Right hindlimb (tissue), 1 donor: ENCODE measurements at regions not wholly inside any gene's neighbourhood (a gene's known extent, or its start where the extent isn't known, plus 50 kb on each side); places are given as distances from the start of the nearest gene placed in this dataset.
A peak's percentile ranks its signal among the peaks of the same experiment; 100 is the strongest.
"Not testable (repeated sequence)": the region's sequence is repeated elsewhere in the genome, so short reads cannot be mapped to it uniquely, and the experiment has no call there.

Experiments
- DNase-seq: peaks from one replicate; pipeline ENCODE4 v3.0.0-alpha.2; 2018

DNA sequence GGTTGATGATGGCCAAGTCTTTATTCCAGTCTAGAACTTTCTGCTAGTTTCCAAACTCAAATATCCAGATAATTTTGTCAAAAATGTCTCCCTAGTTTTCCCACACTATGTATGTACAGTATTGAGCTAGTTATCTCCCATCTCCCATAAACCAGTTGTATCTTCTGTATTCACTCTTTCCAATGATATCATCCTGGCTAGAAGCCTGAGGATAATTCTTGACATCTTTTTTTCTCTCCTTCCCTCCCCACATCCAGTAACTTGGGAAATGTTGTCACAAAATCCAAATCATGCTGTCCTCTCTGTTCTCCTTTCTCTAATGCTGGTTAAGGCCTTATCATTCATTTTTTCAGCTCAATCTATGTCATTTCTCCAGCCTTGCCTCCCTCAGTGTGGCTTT lies 553.8 kb upstream of the FANCL start:
- DNase-seq, result no peak

DNA sequence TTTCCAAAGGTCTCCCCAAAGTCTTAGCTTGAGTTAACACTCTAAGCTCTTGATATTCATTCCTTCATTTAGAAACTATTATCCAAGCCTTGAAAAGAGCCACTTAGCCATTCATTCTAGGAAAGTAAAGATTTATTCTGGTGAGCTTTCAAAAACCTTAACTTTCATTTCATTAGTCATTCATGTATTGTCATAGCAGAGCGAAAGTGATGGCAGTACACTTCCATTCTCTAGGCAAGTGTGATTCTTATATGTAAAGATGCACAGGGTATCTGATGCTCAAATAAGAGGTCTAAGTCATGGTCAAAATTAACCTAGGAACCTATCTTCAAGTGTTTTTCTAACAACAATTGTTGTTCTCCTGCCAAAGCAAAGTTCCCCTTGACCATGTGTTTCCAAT lies 553.0 kb upstream of the FANCL start:
- no peak for DNase-seq

DNA sequence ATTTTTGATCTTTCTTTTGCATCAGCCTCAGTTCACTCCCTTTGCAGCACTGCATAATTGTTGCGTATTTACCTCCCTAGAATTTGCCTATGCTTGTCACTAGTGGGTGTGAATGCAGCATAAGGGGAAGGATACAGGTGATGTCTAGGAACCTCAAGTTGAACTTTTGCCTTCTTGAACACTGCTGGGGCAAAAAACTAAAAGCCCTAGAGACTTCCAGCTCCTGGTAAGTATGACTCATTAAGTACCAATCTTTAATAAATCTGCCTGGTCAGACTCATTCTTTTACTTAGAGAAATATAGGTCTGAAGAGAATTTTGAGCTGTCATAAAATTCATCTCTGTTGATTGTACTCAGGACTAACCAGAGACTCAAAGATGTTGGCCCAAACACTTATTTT lies 547.3 kb upstream of the FANCL start:
- DNase-seq, result no peak

DNA sequence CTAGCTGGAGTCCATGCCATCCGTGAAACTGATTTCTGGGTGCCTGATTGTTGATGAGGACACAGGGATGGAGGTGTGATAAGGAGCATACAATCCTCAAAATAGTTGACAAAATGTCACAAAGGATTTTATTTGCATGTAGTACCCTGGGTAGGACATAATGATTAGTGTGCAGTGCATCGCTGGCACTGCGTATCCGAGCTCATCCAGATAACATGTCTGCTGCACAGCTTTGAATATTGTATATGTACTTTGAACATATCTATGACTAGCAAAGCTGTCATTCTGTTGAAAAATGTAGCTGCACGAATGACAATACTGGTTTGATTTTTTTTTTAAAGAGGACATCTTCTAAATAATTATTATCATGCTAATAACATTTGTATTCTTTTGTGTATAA lies 529.7 kb upstream of the FANCL start:
- no peak for DNase-seq

DNA sequence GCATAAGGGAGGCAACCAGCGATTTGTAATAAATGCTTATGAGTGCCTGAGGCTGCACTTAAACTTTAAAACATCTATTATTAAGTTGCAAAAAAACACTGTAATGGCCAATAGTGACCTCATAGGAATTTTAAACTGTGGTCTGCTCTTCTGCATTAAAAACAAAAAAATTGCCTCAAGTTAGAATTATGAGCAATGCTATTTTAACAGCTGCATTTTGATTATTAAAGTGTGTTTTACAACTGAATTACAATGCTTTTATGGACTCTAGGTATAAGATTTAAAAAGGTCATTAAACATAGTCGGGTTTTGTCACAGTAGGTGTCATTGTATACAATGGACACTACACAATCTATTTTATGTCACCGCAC lies 528.7 kb upstream of the FANCL start:
- DNase-seq, result no peak

DNA sequence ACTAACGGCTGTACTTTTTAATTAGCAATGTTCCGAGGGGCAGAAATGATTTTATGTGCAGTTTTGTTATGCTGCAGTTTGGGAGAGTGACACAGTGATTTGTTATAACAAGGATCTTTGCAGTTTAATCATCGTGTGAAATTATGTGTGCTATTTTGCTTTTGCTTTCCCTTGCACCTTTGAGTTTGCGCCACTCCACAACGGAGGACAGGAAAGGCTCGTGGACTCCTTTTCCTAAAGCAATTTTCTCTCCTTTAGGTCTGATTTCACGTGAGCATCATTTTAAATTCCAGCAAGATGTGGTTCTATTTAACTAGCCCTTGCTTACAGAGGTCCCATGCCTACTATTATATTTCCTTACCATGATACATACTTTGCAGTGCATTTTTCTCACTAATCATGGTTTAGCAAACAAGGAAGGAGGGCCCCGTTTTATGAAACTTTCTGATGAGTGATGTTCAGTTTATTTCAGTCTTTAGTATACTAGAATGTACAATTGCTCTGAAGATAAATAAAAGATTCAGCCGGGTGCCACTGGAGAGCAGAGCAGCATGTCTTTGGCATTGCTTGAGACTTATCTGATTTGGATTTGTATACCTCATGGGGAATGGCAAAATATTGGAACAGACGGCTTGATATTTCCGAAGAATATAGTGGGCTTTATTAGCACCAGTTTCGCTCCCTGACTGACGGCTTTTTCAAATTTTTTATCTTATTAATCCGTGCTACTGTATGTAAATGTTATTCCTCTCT lies 528.2 kb upstream of the FANCL start:
- no peak for DNase-seq

DNA sequence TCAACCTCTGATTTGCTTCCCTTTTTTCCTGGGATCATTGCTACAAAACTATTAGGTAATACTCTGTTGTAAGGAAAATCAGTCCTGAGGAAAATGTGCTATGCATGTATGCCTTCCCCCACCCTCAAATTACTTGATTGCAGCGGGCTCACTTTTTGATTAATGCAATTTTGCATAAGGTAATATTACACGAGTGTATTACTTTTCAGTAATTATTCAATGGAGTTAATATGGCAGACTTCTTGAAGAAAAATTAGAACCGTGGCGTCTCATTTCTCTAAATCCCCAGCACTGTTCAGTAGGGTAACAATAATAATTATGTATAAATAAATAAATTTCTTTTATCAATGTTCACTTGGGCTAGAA lies 527.6 kb upstream of the FANCL start:
- no peak for DNase-seq

DNA sequence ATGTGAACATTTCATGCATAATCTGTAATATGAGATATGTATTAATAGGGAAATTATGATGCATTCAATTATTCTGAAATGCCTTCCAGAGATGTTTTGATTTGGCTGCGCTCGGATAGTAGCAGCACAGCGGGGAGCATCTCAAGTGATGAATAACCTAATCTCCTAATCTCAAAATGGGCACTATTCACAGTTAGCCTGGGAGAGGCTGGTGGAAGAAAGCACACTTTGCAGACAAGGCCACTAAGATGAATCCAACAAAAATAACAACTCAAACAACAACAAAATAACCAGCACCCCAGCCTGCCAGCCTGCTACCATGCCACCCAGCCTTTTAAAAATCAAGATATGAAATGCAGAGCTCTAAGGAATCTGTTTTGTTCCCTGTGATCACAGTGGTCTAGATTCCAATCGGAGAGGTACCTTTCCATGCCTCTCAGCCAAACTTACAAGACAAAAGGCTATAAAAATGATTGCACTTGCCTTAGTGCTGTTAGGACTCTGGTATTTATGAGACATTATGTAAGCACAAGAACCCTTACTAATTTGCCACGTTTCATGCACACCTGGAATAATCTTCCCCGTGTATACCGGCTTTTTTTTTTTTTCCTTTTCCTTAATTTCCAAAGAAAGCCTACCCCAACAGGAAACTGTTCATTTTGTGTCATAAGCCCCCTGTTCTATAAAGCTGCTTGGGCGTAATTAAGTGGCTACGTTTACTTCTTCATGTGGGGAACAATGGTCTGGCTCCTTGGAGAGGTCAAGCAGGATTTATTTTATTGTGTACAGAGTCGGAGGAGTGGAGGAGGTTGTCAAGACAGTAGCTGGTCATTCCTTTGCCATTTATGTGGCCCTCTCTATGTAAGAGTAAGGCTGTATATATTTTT lies 526.9 kb upstream of the FANCL start:
- DNase-seq, result no peak

DNA sequence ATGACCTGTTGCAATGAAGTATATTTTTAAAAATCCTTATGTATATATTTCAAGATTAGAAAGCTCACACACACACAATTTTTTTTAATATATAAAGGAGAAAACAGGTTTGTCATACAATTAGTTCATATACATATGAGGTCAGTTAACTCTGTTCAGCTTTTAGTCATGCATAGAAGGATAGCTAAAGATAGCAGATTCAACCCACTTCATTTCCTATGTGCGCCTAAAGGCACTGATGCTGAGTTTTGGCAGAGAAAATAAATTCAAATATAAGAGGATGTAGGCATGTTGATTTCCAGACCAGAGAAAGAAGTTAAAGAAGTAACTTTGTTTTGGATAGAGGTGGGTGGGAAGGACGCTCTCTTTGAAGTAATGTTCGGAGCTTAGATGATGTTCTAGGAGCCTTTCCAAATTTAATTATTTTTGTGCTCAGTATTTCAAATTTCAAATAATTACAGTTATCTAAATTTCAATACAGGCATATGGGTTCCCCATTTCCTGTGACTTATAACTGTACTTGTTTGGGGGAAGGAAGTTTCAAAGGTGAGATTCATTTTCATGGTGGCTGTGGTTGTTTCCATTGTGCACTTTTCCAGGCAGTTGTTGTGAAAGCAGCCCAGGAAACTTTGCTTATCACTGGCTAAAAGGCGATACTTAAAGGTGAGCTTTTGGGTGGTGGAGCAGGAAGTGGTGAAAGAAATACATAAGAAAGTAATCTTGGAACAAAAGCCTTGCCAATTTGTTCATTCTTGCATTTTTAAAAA lies 523.4 kb upstream of the FANCL start:
- DNase-seq, result no peak

DNA sequence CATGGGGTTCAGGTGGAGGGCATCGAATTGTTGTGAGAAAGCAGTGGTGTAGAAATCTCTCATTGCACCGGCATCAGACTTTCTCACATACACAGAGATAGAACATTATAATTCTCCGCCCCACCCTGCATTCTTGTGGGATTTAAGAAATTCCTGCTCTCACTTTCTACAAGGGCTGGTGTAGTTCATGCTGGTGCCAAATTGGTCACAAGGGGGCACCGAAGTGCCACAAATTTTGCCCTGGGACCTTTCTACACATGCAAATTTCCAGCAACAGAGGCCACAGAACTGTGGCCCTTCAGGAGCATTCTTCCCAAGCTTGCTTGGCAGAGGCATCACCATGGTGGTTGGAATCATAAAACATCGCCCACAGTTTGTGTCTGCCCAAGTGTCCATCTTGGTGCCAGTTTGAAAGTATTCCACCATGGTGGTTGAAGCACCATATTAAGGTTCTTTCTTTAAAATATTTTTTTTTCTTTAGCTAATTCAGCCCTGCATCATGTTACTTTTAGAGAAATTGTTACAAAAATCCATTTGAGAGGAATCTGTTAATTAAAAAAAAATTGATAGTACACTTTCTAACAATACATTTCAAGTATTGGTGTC lies 521.2 kb upstream of the FANCL start:
- DNase-seq, result peak; percentile 53

DNA sequence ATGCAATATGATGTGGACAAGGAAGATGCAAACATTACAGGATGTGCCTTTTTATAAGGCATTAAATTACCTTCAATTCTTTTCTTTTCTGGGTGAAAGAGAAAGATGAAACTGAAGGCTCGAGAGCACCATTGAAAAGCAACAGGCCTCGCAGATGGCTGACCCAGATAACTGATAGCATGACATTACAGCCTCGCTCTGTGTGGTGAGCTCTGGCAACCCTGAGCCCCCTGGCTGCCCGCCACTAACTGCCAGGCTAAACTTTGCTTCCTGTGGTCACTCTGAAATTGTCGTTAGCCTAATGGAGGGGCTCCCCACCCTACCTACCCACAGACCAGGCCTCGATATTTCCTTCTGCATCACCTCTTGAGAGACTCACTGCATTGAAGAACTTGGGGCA lies 516.8 kb upstream of the FANCL start:
- DNase-seq, result no peak

DNA sequence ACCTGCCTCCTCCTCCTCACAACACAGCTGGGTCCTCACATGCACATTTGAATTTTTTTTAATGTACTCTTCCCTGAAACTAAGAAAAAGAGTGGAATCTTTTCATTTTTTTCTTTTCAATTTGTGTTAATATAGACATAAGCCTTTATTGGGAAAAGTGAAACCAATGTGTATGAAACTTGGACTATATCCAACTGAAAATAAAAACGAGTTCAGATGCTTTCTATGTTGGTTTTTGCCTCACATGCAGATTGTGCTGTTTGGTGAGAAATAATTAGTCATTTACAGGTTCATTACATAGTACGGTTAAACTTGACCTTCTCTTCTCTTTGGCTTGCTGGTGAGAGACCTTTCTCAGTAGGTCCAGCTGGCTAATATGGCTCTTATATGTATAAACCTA lies 515.2 kb upstream of the FANCL start:
- no peak for DNase-seq

DNA sequence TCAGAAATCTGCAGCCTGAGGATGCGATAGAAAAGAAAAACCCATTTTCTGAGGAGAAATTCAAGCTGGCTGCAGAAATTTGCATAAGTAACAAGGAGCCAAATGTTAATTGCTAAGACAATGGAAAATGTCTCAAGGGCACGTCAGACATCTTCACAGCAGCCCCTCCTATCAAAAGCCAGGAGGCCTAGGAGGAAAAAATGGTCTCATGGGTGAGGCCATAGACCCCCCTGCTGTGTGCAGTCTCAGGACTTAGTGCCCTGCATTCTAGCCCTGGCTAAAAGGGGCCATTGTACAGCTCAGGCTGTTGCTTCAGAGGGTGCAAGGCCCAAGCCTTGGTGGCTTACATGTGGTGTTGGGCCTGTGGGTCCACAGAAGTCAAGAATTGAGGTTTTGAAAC lies 511.4 kb upstream of the FANCL start:
- not testable (repeated sequence) for DNase-seq

DNA sequence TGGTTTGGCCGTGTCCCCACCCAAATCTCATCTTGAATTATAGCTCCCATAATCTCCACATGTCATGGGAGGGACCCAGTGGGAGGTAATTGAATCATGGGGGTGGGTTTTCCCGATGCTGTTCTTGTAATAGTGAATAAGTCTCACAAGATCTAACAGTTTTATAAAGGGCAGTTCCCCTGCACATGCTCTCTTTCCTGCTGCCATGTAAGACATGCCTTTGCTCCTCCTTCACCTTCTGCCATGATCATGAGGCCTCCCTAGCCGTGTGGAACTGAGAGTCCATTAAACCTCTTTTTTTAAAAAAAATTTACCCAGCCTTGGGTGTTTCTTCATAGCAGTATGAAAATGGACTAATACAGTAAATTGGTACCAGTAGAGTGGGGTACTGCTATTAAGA lies 510.6 kb upstream of the FANCL start:
- not testable (repeated sequence) for DNase-seq

DNA sequence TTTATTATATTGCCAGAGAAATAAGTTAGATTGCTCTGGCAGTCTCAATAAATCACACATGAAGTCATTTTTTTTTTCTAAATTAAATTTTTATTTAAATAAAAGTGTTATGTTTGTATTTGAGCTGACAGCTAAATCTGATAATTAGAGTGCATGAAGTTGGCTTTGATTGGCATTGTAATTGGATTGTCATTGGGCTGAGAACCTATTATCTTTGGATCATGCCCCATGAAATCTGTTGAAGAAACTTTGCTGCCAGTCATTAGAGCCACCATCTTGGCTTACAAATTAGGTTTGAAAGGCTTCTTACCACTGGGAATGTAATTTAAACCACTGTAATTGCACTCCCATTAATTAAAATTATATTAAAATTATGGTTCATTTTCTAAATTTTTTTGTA lies 507.9 kb upstream of the FANCL start:
- DNase-seq, result no peak

DNA sequence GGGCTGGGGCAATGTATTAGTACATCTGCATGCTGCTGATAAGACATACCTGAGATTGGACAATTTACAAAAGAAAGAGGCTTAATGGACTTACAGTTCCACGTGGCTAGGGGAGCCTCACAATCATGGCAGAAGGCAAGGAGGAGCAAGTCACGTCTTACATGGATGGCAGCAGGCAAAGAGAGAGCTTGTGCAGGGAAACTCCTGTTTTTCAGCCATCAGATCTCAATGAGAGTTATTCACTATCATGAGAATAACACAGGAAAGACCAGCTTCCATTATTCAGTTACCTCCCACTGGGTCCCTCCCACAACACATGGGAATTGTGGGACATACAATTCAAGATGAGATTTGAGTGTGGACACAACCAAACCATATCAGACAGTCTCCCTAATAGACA lies 504.2 kb upstream of the FANCL start:
- DNase-seq, result not testable (repeated sequence)

DNA sequence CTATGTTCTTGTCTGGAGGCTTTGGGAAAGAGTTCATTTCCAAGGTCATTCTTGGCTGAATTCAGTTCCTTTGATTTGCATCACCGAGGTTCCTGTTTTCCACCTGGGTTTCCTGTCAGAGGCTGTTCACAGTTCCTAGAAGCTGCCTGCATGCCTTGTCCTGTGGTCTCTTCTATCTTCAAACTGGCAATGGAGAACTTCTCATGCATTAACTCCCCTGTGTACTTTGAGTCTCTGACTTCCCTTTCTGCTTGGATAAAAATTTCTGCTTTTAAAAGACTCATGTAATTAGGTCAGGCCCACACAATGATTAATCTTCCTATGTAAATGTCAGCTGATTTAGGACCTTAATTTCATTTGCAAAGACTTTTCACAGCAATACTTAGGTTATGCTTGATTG lies 499.3 kb upstream of the FANCL start:
- no peak for DNase-seq

DNA sequence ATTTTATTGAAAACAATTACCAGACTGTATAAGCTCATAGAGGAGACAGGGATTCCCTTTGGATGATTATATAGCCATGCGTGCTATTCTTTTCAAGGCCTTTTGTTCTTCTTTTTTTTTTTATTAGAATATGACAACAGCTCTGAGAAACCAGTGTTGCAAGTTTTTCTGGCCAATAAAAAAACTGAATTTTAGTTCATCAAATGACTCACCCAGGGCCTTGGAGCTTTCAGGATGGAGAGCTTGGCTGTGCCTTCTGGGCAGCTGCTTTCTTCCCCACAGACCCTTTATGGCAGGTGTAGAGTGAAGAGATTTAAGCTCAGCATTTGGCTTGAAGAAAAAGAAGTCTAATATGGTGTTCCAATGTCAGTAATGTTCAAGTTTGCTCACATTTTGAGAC lies 497.9 kb upstream of the FANCL start:
- DNase-seq, result no peak

DNA sequence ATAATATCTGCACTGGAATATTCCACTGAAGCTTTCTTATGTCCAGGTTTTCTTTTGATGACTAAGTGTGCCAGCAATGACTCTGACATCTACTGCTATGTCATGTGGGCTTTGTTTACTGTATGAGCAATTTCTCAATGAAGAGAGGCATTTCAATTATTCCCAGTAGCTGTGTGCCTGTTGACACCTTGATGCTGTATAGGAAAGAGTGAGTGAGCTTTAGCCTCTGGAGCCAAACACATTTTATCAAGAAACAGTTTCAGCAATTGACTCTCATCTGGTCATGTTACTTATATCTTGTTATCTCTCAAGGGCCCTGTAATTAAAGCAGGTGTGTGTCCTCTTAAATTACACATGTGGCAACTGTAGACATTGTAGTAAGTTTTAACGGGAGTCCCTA lies 493.2 kb upstream of the FANCL start:
- DNase-seq, result no peak

DNA sequence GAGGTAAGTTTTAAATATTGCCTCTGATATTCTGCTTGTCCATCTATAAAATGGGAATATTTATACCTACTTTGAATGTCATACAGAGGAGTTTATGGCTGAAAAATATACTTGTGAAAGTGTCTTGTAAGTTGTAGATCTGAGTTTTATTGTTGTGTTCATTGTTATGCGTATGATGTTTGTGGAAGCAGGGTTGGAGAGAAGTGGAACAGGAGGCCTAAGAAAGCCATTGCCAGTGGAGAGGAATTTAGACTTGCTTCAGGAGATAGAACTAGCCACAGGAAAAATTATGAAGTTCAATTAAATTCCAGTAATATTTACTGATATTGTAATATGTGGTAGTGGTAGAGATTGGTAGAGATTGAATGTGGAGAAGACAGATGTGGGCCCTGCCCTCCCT lies 491.9 kb upstream of the FANCL start:
- no peak for DNase-seq

DNA sequence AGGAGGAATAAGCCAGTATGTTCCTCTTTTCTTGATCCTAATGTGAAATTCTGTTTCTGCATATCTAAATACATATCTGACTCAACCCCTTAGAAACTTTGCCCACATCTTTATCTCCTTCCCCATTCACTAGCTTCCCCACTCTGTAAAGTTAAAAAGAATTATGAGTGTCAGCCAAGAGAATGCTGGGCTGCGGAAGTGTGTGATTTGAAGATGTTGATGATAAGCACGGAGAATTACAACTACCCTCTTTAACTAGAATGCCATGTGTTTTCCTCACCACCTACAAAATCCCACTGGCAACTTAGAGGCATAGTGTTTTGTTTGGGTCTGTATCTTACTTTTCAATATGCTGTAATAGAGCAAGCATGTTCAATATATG lies 490.4 kb upstream of the FANCL start:
- no peak for DNase-seq

DNA sequence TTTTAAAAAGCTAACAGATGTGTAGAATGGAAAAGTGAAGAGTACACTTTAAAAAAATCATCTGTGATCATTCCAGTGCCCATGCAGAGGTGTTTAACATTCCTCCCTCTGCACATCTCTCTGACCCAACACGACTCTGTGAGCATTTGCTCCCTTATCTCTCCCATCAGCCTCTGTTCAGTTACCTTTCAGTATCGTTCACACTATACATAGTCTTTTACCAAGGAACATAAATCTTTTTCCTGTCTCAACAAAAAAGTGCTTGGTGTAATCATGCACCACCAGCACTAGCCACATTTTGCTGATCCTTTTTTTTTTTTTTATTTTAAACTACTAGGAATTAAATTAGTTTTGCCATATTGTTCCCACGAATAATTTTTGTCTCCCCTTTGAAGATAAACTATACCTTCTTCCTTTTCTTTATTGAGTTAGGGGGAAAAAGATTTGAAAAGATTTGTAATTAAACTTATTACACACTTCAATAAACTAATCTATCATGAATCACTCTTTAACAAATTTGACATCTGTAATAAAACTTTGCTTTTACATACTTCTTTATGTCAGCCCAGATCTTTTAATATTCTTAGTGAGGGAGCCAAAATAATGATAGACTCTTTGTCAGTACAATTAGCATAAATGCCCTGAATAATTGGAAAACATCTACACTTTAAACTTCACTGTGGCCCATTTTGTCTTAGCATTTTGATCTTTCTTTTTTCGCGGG lies 489.8 kb upstream of the FANCL start:
- no peak for DNase-seq
